Neural progenitor cell (in vitro differentiated cells): ENCODE measurements at regions not wholly inside any gene's neighbourhood (a gene's known extent, or its start where the extent isn't known, plus 50 kb on each side); places are given as distances from the start of the nearest gene placed in this dataset.
"Not testable (repeated sequence)": the region's sequence is repeated elsewhere in the genome, so short reads cannot be mapped to it uniquely, and the experiment has no call there.

Experiments
- DNase-seq: peaks from one replicate; pipeline ENCODE4 v3.0.0-alpha.2; 2016; ENCODE audit warnings: low spot score
- H2AFZ ChIP-seq: fragments of 200-600 bp; sonication (generic); replicated peaks from 2 replicates; pipeline ENCODE4 v1.6.1; 2016; ENCODE audit warnings: antibody characterized with exemption
- H3F3A ChIP-seq: fragments of 200-600 bp; sonication (generic); 2 replicates; pipeline ENCODE4 v1.6.1; 2016; ENCODE audit warnings: antibody characterized with exemption, low read depth
- H3K27ac ChIP-seq: fragments of 200-600 bp; sonication (generic); 2 replicates; pipeline ENCODE4 v1.5.1; 2016; ENCODE audit warnings: mild to moderate bottlenecking
- H3K27me3 ChIP-seq: fragments of 200-600 bp; sonication (generic); 2 replicates; pipeline ENCODE4 v1.6.1; 2016; ENCODE audit warnings: mild to moderate bottlenecking, moderate library complexity
- H3K36me3 ChIP-seq: fragments of 200-600 bp; sonication (generic); 2 replicates; pipeline ENCODE4 v1.5.1; 2016
- H3K4me1 ChIP-seq: fragments of 200-600 bp; sonication (generic); 2 replicates; pipeline ENCODE4 v1.6.1; 2016; ENCODE audit warnings: mixed run types
- H3K4me2 ChIP-seq: fragments of 200-600 bp; sonication (generic); 2 replicates; pipeline ENCODE4 v1.6.1; 2016
- H3K4me3 ChIP-seq: fragments of 200-600 bp; sonication (generic); 2 replicates; pipeline ENCODE4 v1.5.1; 2016
- H3K79me2 ChIP-seq: fragments of 200-600 bp; sonication (generic); 2 replicates; pipeline ENCODE4 v1.6.1; 2016; ENCODE audit warnings: low read depth
- H3K9ac ChIP-seq: fragments of 200-600 bp; sonication (generic); 2 replicates; pipeline ENCODE4 v1.6.1; 2016
- H3K9me3 ChIP-seq: fragments of 200-600 bp; sonication (generic); 2 replicates; pipeline ENCODE4 v1.5.1; 2016; ENCODE audit warnings: low read depth
- H4K20me1 ChIP-seq: fragments of 200-600 bp; sonication (generic); 2 replicates; pipeline ENCODE4 v1.6.1; 2016; ENCODE audit warnings: low read depth
- H3K27ac Mint-ChIP-seq: 3 replicates; pipeline ENCODE4 v1.8.0; 2021; ENCODE audit warnings: mixed read lengths
- H3K27me3 Mint-ChIP-seq: 2 replicates; pipeline ENCODE4 v1.8.0; 2022; ENCODE audit warnings: low read depth, mild to moderate bottlenecking, inconsistent platforms, moderate library complexity, mixed read lengths; ENCODE audit not compliant: insufficient read depth
- H3K36me3 Mint-ChIP-seq: 3 replicates; pipeline ENCODE4 v1.8.0; 2021; ENCODE audit warnings: mixed read lengths
- H3K4me1 Mint-ChIP-seq: 3 replicates; pipeline ENCODE4 v1.8.0; 2021; ENCODE audit warnings: mixed read lengths
- H3K4me3 Mint-ChIP-seq: 3 replicates; pipeline ENCODE4 v1.8.0; 2021; ENCODE audit warnings: mild to moderate bottlenecking, moderate library complexity, mixed read lengths
- H3K9me3 Mint-ChIP-seq: 3 replicates; pipeline ENCODE4 v1.8.0; 2020; ENCODE audit warnings: mixed read lengths
- CTCF ChIP-seq: fragments of 200-600 bp; sonication (generic); IDR thresholded peaks from 2 replicates; pipeline ENCODE4 v1.5.1; 2017; ENCODE audit warnings: antibody characterized with exemption, mild to moderate bottlenecking
- EZH2 ChIP-seq: fragments of 200-600 bp; sonication (generic); IDR thresholded peaks from 2 replicates; pipeline ENCODE4 v1.6.1; 2017; ENCODE audit warnings: antibody characterized with exemption, mild to moderate bottlenecking, moderate library complexity
- EZH2phosphoT487 ChIP-seq: fragments of 200-600 bp; sonication (generic); IDR thresholded peaks from 2 replicates; pipeline ENCODE4 v1.6.1; 2017; ENCODE audit warnings: antibody characterized with exemption

- Histone ChIP-seq H3K27me3 (peaks cover 7% of the 10 kb centered on the region), H4K20me1 (no peaks in the 10 kb centered on the region), H3K36me3 (no peaks in the 10 kb centered on the region), H3K9me3 (no peaks in the 10 kb centered on the region), H3F3A (no peaks in the 10 kb centered on the region), H3K27ac (no peak overlapping the region), H3K4me3 (no peak overlapping the region), H2AFZ (no peak overlapping the region), H3K4me1 (no peaks in the 10 kb centered on the region), H3K4me2 (no peak overlapping the region), H3K9ac (no peak overlapping the region), H3K79me2 (no peaks in the 10 kb centered on the region)
- no peak for DNase-seq
- no peaks in the 10 kb centered on the region for H3K27me3 Mint-ChIP-seq
- no peak overlapping the region for H3K4me3 Mint-ChIP-seq
- TF ChIP-seq CTCF (no peak), EZH2phosphoT487 (no peak), EZH2 (no peak)
- H3K9me3 Mint-ChIP-seq, result no peaks in the 10 kb centered on the region
- H3K4me1 Mint-ChIP-seq, result peaks cover 9% of the 10 kb centered on the region
- no peak overlapping the region for H3K27ac Mint-ChIP-seq
- H3K36me3 Mint-ChIP-seq, result no peaks in the 10 kb centered on the region
Measured at GRCh38 chr4:141330616-141331015, 109.9 kb downstream of the ZNF330 start.

- Histone ChIP-seq H3K27me3 (peaks cover 7% of the 10 kb centered on the region), H3K4me2 (no peak overlapping the region), H3K27ac (no peak overlapping the region), H3K4me3 (no peak overlapping the region), H3K9me3 (no peaks in the 10 kb centered on the region), H3K4me1 (no peaks in the 10 kb centered on the region), H3K79me2 (no peaks in the 10 kb centered on the region), H3F3A (no peaks in the 10 kb centered on the region), H3K36me3 (no peaks in the 10 kb centered on the region), H4K20me1 (no peaks in the 10 kb centered on the region), H2AFZ (no peak overlapping the region), H3K9ac (no peak overlapping the region)
- TF ChIP-seq EZH2 (no peak), EZH2phosphoT487 (no peak), CTCF (no peak)
- no peak for DNase-seq
- no peaks in the 10 kb centered on the region for H3K9me3 Mint-ChIP-seq
- no peaks in the 10 kb centered on the region for H3K27me3 Mint-ChIP-seq
- no peaks in the 10 kb centered on the region for H3K36me3 Mint-ChIP-seq
- no peak overlapping the region for H3K4me3 Mint-ChIP-seq
- peaks cover 9% of the 10 kb centered on the region for H3K4me1 Mint-ChIP-seq
- H3K27ac Mint-ChIP-seq, result no peak overlapping the region
Measured at GRCh38 chr4:141331534-141332358, 111.1 kb downstream of the ZNF330 start.

- not testable (repeated sequence) for H3K4me3 Mint-ChIP-seq, H4K20me1 ChIP-seq, H3K27ac ChIP-seq, H3K9me3 Mint-ChIP-seq, H3K4me3 ChIP-seq, H2AFZ ChIP-seq, H3F3A ChIP-seq, H3K27me3 ChIP-seq, H3K9ac ChIP-seq, H3K36me3 ChIP-seq, H3K4me2 ChIP-seq, H3K4me1 ChIP-seq, H3K27ac Mint-ChIP-seq, H3K79me2 ChIP-seq, H3K36me3 Mint-ChIP-seq, H3K27me3 Mint-ChIP-seq, DNase-seq, H3K9me3 ChIP-seq, H3K4me1 Mint-ChIP-seq
Measured at GRCh38 chr4:141332359-141333181, 111.9 kb downstream of the ZNF330 start.

- not testable (repeated sequence) for H3K9ac ChIP-seq, H3K27ac Mint-ChIP-seq, H3K9me3 Mint-ChIP-seq, H3K4me2 ChIP-seq, H3K4me1 ChIP-seq, H3K4me1 Mint-ChIP-seq, H3K27me3 Mint-ChIP-seq, H3K4me3 ChIP-seq, H3K9me3 ChIP-seq, H2AFZ ChIP-seq, H3K36me3 Mint-ChIP-seq, H3K4me3 Mint-ChIP-seq, DNase-seq, H3K79me2 ChIP-seq, H3K27me3 ChIP-seq, H3K27ac ChIP-seq, H3F3A ChIP-seq, H3K36me3 ChIP-seq, H4K20me1 ChIP-seq
Measured at GRCh38 chr4:141333456-141334230, 112.9 kb downstream of the ZNF330 start.
